ENCODE measurements at regions not wholly inside any gene's neighbourhood (a gene's known extent, or its start where the extent isn't known, plus 50 kb on each side); places are given as distances from the start of the nearest gene placed in this dataset.

- no peak for TF ChIP-seq CTCF (IDR thresholded peaks at IDR 0.05)
- TF ChIP-seq EZH2phosphoT487 (IDR thresholded peaks at IDR 0.05) = no peak
Measured at GRCh38 chr4:163660636-163661035, 166.1 kb downstream of the TMA16 start.
